KMS-11 (cell line): ENCODE measurements at regions not wholly inside any gene's neighbourhood (a gene's known extent, or its start where the extent isn't known, plus 50 kb on each side); places are given as distances from the start of the nearest gene placed in this dataset.

Source experiments
- H2AFZ ChIP-seq: fragments of 200-600 bp; sonication (generic); 2 replicates; pipeline ENCODE4 v1.6.1; 2016; ENCODE audit warnings: antibody characterized with exemption, mixed run types, low read depth
- H3K27ac ChIP-seq: fragments of 200-600 bp; sonication (generic); 2 replicates; pipeline ENCODE4 v1.6.1; 2016; ENCODE audit warnings: mild to moderate bottlenecking, mixed run types
- H3K27me3 ChIP-seq: fragments of 200-600 bp; sonication (generic); 2 replicates; pipeline ENCODE4 v1.6.1; 2017; ENCODE audit warnings: mild to moderate bottlenecking, low read depth, mixed run types, moderate library complexity; ENCODE audit not compliant: insufficient read depth
- H3K36me3 ChIP-seq: fragments of 200-600 bp; sonication (generic); 2 replicates; pipeline ENCODE4 v1.6.1; 2017; ENCODE audit warnings: mild to moderate bottlenecking, mixed run types; ENCODE audit not compliant: insufficient read depth
- H3K4me1 ChIP-seq: fragments of 200-600 bp; sonication (generic); 2 replicates; pipeline ENCODE4 v1.6.1; 2016; ENCODE audit warnings: mild to moderate bottlenecking, low read depth, mixed run types; ENCODE audit not compliant: poor library complexity, severe bottlenecking
- H3K4me2 ChIP-seq: fragments of 200-600 bp; sonication (generic); 2 replicates; pipeline ENCODE4 v1.7.0; 2016; ENCODE audit warnings: mild to moderate bottlenecking, mixed run types
- H3K4me3 ChIP-seq: fragments of 200-600 bp; sonication (generic); IDR thresholded peaks from 2 replicates; pipeline ENCODE4 v1.6.1; 2017; ENCODE audit warnings: low read depth, low read length, mixed read lengths; ENCODE audit not compliant: insufficient read depth
- H3K79me2 ChIP-seq: fragments of 200-600 bp; sonication (generic); 2 replicates; pipeline ENCODE4 v1.6.1; 2016; ENCODE audit warnings: low read depth, mixed run types; ENCODE audit not compliant: insufficient read depth
- H3K9ac ChIP-seq: fragments of 200-600 bp; sonication (generic); 2 replicates; pipeline ENCODE4 v1.6.1; 2016; ENCODE audit warnings: mild to moderate bottlenecking, mixed run types
- H4K20me1 ChIP-seq: fragments of 200-600 bp; sonication (generic); 2 replicates; pipeline ENCODE4 v1.6.1; 2016; ENCODE audit warnings: mild to moderate bottlenecking, mixed run types; ENCODE audit not compliant: insufficient read depth
- TF ChIP-seq, protein P1 (sequence below): fragments of 200-600 bp; sonication (generic); conservative IDR thresholded peaks from 2 replicates; pipeline ENCODE4 v1.6.1; 2017; ENCODE audit warnings: low read depth, mild to moderate bottlenecking, antibody characterized with exemption, low read length, moderate library complexity, mixed read lengths

GRCh38 chr9:82073551-82074543 is 85.3 kb downstream of the SPATA31D1 start:
- Histone ChIP-seq H3K9ac (no peak overlapping the region), H3K4me2 (no peak overlapping the region), H3K36me3 (no peaks in the 10 kb centered on the region), H3K4me3 (no peak overlapping the region), H3K27me3 (no peaks in the 10 kb centered on the region), H2AFZ (no peak overlapping the region), H3K79me2 (peaks cover 55% of the 10 kb centered on the region), H4K20me1 (no peaks in the 10 kb centered on the region; the same call in 1 of the 2 replicates), H3K4me1 (no peaks in the 10 kb centered on the region), H3K27ac (no peak overlapping the region)
- TF ChIP-seq, protein P1, sequence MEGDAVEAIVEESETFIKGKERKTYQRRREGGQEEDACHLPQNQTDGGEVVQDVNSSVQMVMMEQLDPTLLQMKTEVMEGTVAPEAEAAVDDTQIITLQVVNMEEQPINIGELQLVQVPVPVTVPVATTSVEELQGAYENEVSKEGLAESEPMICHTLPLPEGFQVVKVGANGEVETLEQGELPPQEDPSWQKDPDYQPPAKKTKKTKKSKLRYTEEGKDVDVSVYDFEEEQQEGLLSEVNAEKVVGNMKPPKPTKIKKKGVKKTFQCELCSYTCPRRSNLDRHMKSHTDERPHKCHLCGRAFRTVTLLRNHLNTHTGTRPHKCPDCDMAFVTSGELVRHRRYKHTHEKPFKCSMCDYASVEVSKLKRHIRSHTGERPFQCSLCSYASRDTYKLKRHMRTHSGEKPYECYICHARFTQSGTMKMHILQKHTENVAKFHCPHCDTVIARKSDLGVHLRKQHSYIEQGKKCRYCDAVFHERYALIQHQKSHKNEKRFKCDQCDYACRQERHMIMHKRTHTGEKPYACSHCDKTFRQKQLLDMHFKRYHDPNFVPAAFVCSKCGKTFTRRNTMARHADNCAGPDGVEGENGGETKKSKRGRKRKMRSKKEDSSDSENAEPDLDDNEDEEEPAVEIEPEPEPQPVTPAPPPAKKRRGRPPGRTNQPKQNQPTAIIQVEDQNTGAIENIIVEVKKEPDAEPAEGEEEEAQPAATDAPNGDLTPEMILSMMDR: no peak

DNA sequence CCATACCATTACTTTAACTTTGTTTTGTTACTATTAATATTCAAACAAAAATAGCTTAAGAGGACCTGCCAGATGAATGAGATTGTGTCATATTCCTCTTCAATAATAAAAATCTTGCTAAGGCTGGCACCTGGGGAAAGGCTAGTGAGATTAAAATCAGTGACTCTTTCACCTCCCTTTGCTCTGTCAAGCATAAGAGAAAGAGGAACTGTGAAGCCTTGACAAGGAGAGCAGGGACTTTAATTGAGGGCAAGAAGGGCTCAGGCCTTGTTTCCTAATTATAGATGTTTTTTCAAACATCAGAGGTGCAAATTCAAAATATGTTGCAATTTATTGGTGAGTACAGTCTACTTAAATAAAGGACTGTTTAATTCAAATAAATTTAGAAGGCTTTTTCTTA is 91.7 kb downstream of the SPATA31D1 start:
- Histone ChIP-seq H3K4me2 (peak overlapping the region; percentile 59; the same call in 1 of the 2 replicates), H3K27me3 (no peaks in the 10 kb centered on the region), H3K36me3 (0 out of 2 replicates have a peak, but pooled peaks cover 5% of the 10 kb centered on the region), H3K4me3 (no peak overlapping the region), H3K4me1 (peaks cover 43% of the 10 kb centered on the region), H2AFZ (no peak overlapping the region), H3K9ac (no peak overlapping the region), H3K27ac (no peak overlapping the region; the same call in 1 of the 2 replicates), H3K79me2 (peaks cover 77% of the 10 kb centered on the region; the same call in 1 of the 2 replicates), H4K20me1 (peaks cover 5% of the 10 kb centered on the region; the same call in 1 of the 2 replicates)
- TF ChIP-seq, protein P1: no peak

- 0 out of 2 replicates have a peak, but pooled peaks cover 5% of the 10 kb centered on the region for H4K20me1 ChIP-seq
- no peak overlapping the region for H3K4me3 ChIP-seq
- peaks cover 77% of the 10 kb centered on the region; the same call in 1 of the 2 replicates for H3K79me2 ChIP-seq
- peak overlapping the region; percentile 59; the same call in 1 of the 2 replicates for H3K4me2 ChIP-seq
- 0 out of 2 replicates have a peak, but pooled peaks cover 5% of the 10 kb centered on the region for H3K36me3 ChIP-seq
- no peak overlapping the region for H3K9ac ChIP-seq
- H3K27ac ChIP-seq: no peak overlapping the region
- TF ChIP-seq, protein P1: no peak
- no peaks in the 10 kb centered on the region for H3K27me3 ChIP-seq
- no peak overlapping the region for H2AFZ ChIP-seq
- H3K4me1 ChIP-seq: peaks cover 43% of the 10 kb centered on the region
Observed at GRCh38 chr9:82081496-82081895, 92.9 kb downstream of the SPATA31D1 start.

DNA sequence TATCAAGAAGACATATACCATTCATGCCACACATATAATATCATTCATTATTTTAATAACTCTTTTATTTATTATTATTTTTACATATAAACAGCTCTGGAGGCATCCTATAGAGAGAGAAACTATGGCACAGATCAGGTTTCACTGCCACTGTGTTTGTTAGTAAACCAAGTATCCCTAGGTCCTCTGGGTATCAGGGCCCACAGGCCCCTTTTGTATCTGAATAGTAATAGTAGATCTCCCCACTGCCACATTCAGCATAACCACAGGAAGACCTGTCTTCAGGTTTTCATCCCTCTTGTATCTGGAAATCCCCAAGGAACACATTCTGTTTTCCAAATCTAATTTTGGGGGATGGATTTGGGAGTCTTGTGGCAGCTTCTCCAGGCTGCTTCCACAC is 94.0 kb downstream of the SPATA31D1 start:
- H4K20me1 ChIP-seq: 0 out of 2 replicates have a peak, but pooled peaks cover 5% of the 10 kb centered on the region
- H3K27ac ChIP-seq: no peak overlapping the region
- peaks cover 73% of the 10 kb centered on the region; the same call in 1 of the 2 replicates for H3K79me2 ChIP-seq
- H3K4me2 ChIP-seq: 0 out of 2 replicates have a peak overlapping the region, but pooled peaks have one; percentile 59
- peaks cover 43% of the 10 kb centered on the region for H3K4me1 ChIP-seq
- H3K36me3 ChIP-seq: 0 out of 2 replicates have a peak, but pooled peaks cover 5% of the 10 kb centered on the region
- no peak overlapping the region for H2AFZ ChIP-seq
- H3K27me3 ChIP-seq: no peaks in the 10 kb centered on the region
- H3K4me3 ChIP-seq: no peak overlapping the region
- no peak overlapping the region for H3K9ac ChIP-seq
- TF ChIP-seq, protein P1: no peak
